HG03571 (cell line): ENCODE measurements at regions not wholly inside any gene's neighbourhood (a gene's known extent, or its start where the extent isn't known, plus 50 kb on each side); places are given as distances from the start of the nearest gene placed in this dataset.
"Not testable (repeated sequence)": the region's sequence is repeated elsewhere in the genome, so short reads cannot be mapped to it uniquely, and the experiment has no call there.

ENCODE experiments used
- ATAC-seq: cut with Tn5 transposase; IDR thresholded peaks from one replicate; pipeline ENCODE4 v1.9.1; 2021; ENCODE audit not compliant: unreplicated experiment

- no peak for ATAC-seq
These were observed 650.2 kb downstream of the SUCLG1 start for GRCh38 chr2:83808878-83809277.

- no peak for ATAC-seq
These were observed 656.5 kb downstream of the SUCLG1 start for GRCh38 chr2:83802604-83803003.

- no peak for ATAC-seq
These were observed 663.3 kb downstream of the SUCLG1 start for GRCh38 chr2:83795777-83796176.

- ATAC-seq: not testable (repeated sequence)
These were observed 668.6 kb downstream of the SUCLG1 start for GRCh38 chr2:83790467-83790866.

- not testable (repeated sequence) for ATAC-seq
These were observed 669.4 kb downstream of the SUCLG1 start for GRCh38 chr2:83789674-83790073.

GRCh38 chr2:83788938-83789566 lies 670.0 kb downstream of the SUCLG1 start:
- ATAC-seq: not testable (repeated sequence)

GRCh38 chr2:83787189-83787588 lies 671.9 kb downstream of the SUCLG1 start:
- no peak for ATAC-seq

- no peak for ATAC-seq
These were observed 672.9 kb downstream of the SUCLG1 start for GRCh38 chr2:83786140-83786539.

- no peak for ATAC-seq
These were observed 674.1 kb downstream of the SUCLG1 start for GRCh38 chr2:83784947-83785346.

GRCh38 chr2:83784315-83784714 lies 674.8 kb downstream of the SUCLG1 start:
- ATAC-seq: no peak

GRCh38 chr2:83782122-83782521 lies 677.0 kb downstream of the SUCLG1 start:
- no peak for ATAC-seq

- no peak for ATAC-seq
These were observed 694.6 kb downstream of the SUCLG1 start for GRCh38 chr2:83764447-83765005.

- no peak for ATAC-seq
These were observed 701.8 kb downstream of the SUCLG1 start for GRCh38 chr2:83757329-83757728.

- ATAC-seq: no peak
These were observed 702.9 kb downstream of the SUCLG1 start for GRCh38 chr2:83756219-83756618.

- ATAC-seq: no peak
These were observed 711.9 kb downstream of the SUCLG1 start for GRCh38 chr2:83747141-83747540.

GRCh38 chr2:83744855-83745254 lies 714.2 kb downstream of the SUCLG1 start:
- no peak for ATAC-seq

GRCh38 chr2:83742117-83742782 lies 716.8 kb downstream of the SUCLG1 start:
- no peak for ATAC-seq

- no peak for ATAC-seq
These were observed 728.9 kb downstream of the SUCLG1 start for GRCh38 chr2:83730223-83730622.

- ATAC-seq: no peak
These were observed 733.3 kb downstream of the SUCLG1 start for GRCh38 chr2:83725735-83726134.

- ATAC-seq: no peak
These were observed 753.9 kb downstream of the SUCLG1 start for GRCh38 chr2:83705146-83705545.

GRCh38 chr2:83703598-83703997 lies 755.5 kb downstream of the SUCLG1 start:
- ATAC-seq: no peak

- ATAC-seq: no peak
These were observed 762.2 kb downstream of the SUCLG1 start for GRCh38 chr2:83696838-83697237.
